KG1 (cell line): ENCODE measurements at regions not wholly inside any gene's neighbourhood (a gene's known extent, or its start where the extent isn't known, plus 50 kb on each side); places are given as distances from the start of the nearest gene placed in this dataset.
"Not testable (repeated sequence)": the region's sequence is repeated elsewhere in the genome, so short reads cannot be mapped to it uniquely, and the experiment has no call there.

ENCODE experiments used
- DNase-seq: peaks from one replicate; lab custom pipeline; 2025; lab: John Stamatoyannopoulos, UW

DNA sequence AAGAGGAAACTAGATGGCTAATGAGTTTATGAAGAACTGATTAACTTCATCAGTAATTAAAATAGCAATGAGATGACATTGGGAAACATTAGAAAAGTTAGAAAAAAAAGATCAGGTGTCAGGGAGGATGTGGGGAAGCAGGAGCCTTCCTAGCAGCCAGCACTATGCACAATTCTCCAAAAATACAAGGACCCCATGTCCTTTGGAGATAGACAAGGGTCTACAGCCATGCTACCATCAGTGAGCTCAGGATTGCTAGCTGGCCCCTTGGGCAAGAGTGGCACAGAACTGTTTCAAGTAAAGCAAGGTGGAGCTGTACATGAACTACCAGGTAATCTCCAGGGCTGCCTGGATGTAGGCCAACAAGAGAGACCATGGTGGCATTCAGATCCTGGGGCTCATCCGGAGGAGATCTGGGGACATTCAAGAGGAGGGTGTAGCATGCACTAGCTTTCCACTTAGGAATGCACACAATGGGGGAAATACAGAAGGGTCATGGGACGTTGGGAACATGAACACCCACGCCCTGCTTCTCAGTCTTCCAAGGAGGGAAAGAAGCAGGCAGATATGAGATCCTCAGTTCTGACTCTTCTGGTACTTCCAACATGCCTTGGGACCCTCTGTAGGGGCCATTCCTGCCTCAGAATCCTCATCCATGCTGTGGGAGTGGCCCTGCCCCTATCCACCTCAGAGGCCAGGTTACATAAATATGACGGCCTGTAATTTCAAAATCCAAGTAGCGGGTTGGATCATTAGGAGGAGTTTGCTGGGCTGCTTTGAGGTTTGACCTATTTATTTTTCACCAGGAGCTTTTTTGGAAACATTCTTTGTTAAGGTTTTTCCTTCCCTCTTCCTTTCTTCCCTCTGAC lies 82.2 kb upstream of the HABP2 start:
- no peak for DNase-seq

GRCh38 chr10:113471241-113471996 lies 81.4 kb upstream of the HABP2 start:
- no peak for DNase-seq

- DNase-seq, result no peak
Measured at GRCh38 chr10:113473011-113473410, 79.8 kb upstream of the HABP2 start.

DNA sequence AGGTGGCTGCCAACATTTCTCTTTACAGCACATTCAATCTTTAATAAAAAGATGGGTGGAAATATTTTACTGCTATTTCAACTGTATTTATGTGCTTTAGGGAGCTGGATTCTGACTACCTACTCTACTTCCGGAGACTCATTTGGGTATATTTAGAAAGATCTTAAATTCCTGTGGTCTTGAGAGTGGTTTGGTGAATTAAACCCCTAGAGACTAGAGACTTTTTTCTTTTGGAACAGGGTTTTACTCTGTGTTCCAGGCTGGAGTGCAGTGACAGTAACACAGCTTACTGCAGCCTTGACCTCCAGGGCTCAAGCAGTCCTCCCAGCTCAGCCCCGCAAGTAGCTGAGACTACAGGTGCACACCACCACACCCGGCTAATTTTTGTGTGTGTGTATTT lies 79.0 kb upstream of the HABP2 start:
- no peak for DNase-seq

- no peak for DNase-seq
Measured at GRCh38 chr10:113474752-113475151, 78.1 kb upstream of the HABP2 start.

- DNase-seq, result no peak
Measured at GRCh38 chr10:113475381-113475807, 77.5 kb upstream of the HABP2 start.

DNA sequence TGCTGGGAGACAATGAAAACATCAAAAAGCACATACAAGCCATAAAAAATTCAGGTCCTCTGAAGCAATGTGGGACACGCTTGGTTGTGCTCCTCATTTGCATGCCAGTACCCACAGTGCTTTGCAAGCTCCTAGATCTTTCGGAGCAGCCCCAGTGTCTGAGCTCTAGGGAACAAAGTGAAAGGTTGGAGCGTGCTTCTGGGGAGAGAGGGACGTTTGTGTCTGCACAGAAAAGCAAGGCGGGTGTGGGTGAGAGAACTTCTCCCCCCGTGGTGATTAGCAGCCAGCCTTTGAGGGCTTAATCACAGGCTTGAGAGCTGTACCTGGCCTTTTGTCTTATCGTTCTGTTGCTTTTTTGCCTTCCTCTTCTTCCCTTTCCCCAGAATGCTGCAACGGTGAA lies 76.7 kb upstream of the HABP2 start:
- DNase-seq, result no peak

DNA sequence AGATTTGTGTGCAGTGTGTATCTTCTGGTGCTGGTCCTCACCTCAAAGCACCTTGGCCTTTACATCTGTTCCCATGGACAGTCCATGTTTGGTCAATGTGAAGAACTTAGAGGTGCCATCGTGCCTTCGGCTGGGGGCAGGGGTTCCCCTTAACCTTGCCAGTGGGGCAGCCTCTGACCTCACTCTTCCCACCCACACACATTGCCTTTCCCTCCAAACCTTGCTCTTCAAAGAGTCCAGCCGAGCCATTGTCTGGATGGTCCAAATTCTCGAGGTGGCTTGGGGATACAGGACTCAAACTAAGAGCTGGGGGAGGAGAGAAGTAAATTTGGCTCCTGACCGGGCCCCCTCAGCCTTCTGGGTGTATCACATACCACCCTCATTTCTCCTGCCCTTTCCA lies 76.2 kb upstream of the HABP2 start:
- no peak for DNase-seq

GRCh38 chr10:113477451-113477850 lies 75.4 kb upstream of the HABP2 start:
- DNase-seq, result no peak

DNA sequence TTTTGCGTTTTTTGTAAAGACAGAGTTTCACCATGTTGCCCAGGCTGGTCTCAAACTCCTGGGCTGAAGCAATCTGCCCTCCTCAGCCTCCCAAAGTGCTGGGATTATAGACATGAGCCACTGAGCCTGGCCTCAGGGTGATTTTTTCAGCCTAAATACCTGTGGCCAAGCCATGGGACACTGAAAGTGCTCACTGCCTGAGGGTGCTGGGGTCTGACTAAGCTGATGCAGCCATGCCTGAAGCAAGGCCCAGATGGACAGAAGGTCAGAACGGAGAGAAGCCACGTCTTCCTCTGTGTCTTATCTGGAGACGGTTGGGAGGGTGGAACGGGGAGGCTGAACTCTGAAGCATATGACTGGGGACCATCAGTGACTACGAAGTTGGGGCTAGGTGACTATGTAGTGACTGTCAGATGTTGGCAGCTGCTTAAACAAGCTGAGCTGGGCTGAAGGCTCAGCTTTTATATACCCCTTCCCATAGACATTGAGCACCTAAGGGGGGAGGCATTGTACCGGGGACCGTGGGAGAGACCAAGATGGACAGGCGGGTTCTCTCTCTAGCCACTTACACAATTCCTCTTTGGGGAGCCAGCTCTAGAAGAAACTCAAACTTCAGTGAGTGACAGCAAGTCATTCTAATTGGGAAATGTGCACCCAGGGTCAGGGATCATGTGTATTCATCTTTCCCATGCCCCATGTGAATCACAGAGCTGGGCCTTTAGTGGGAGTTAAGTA lies 73.3 kb upstream of the HABP2 start:
- no peak for DNase-seq

DNA sequence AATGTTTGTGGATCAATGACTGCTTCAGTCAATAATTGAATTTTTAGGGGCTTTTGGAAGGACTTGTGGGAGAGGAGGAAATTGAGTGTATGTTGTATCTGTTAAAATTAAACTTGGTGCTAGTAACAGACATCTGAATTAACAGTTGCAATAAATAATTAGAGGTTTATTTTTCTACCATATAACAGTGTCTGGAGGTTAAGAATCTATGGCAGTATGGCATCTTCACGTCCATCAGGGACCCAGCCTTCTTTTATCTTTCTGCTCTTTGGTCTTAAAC lies 72.8 kb upstream of the HABP2 start:
- no peak for DNase-seq

DNA sequence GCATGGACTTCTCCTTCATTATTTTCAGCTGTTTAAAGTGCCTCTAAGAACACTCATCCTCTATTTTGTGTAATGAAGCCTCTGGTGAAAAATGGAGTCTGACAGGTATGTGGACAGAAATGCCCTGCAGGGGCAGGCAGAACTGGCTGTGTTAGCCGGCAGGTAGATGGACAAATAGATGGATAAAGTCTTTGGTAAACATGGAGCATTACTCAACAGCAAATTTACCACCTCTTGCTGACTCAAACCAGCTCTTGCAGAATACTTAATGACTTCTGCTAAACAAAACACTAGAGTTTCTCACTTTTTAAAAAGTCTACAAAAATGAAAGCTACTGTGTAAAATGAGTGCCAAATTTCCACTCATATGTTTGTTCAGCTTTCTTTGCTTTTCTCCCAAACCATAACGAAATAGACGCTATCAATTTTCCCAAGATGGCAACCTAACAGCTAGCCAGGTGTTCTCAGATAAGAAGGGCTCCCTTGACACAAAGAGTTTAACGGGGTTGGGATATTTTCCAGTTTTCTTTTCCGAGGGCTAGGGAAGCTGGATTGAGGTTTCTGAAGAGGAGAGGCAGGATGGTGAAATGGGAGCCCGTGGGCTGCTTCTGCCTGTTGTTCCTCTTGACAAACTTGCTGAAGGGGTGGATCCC lies 71.9 kb upstream of the HABP2 start:
- DNase-seq, result no peak

DNA sequence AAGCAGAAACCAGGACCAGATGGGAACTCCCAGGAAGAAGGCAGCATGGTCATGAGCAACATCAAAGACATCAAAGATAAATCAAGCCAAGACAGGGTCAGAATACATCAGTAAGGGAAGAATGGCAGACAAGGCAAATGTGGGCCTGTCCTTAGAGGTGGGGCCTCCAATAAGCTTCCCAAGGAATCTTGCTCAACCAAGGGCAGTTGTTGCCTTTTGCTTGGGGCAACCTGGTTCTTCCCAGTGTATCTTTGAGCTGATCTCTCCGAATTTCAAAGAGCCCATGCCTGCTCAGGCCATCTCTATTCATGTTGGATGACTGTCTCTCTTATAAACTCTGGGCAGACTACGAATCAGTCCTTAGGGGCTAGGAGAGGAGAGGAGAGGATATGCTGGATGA lies 68.4 kb upstream of the HABP2 start:
- no peak for DNase-seq

DNA sequence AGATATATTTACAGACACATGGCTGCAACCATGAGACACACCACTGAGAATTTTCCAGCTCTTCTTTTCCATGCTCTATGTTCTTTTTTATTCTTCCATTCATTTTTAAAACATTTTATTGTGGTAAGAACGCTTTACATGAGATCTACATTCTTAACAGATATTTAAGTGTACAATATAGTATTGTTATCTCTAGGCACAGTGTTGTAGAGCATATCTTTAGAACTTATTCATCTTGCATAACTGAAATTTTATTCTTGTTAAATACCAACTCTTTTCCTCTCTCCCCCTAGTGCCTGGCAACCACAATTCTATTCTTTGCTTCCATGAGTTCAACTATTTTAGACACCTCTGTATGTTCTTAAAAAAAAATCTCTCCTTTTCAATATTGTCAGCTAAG lies 67.1 kb upstream of the HABP2 start:
- DNase-seq, result no peak

- DNase-seq, result no peak
Measured at GRCh38 chr10:113486531-113486930, 66.3 kb upstream of the HABP2 start.

DNA sequence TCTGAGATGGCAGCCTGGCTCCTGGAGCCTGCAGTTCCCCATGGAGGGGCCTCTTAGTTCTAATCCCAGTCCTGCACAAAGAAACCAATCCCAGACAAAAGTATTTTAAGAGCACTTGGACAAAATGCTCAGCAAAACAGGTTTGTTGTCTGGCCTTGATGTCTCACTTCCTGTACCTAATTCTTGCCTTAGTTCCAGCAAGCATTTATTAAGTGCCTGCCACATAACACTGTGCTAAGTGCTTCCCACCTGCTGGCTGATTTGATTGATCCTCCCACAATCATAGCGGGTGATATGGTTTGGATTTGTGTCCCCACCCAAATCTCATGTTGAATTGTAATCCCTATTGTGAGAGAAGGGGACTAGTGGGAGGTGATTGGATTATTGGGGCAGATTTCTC lies 65.7 kb upstream of the HABP2 start:
- DNase-seq, result no peak

DNA sequence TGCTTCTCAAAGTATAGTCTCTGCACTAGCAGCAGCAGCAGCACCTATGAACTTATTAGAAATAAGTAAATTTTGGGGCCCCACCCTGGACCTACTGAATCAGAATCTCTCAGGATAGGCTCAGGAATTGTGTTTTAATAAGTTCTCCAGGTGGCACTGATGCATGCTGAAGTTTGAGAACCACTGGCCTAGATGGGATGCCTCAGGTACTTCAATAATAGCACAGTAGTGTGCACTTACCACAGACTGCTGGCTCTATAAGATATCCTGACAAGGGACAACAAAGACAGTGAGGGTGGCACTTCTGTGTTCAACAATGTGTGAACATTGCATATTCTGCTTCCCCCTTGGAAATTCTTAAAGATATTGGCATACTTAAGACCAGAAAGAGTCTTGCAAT lies 64.7 kb upstream of the HABP2 start:
- DNase-seq, result no peak

DNA sequence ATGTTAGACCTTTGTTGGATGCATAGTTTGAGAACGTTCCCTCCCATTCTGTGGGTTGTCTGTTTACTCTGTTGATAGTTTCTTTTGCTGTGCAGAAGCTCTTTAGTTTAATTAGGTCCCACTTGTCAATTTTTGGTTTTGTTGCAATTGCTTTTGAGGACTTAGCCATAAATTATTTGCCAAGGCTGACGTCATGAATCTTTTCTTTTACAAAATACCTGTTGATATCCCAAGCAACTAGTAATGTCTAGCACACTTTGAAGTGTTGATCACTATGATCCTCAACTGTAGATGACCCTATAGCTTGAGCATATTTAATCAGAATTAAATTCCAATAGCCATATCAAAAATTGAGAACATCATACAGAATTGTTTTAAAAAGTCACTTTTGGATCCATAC lies 63.3 kb upstream of the HABP2 start:
- not testable (repeated sequence) for DNase-seq

GRCh38 chr10:113491967-113492565 lies 60.8 kb upstream of the HABP2 start:
- DNase-seq, result no peak

DNA sequence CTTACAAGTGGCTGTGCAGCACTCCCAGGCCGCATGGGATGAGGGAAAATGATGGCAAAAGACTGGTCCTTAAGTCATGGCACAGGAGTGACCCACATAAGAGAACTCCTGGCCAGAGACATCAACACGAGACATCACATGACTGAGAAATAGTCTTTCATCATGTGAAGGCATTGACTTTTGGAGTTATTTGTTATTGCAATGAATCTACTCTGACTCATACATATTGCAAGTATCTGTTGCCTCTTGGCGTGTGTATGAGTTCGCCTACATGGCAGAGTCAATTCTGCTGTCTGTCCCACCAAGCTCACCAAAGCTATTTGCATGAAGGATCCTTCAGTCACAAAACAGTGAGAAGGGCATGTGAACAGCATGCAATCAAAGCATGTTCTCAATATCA lies 59.7 kb upstream of the HABP2 start:
- no peak for DNase-seq

DNA sequence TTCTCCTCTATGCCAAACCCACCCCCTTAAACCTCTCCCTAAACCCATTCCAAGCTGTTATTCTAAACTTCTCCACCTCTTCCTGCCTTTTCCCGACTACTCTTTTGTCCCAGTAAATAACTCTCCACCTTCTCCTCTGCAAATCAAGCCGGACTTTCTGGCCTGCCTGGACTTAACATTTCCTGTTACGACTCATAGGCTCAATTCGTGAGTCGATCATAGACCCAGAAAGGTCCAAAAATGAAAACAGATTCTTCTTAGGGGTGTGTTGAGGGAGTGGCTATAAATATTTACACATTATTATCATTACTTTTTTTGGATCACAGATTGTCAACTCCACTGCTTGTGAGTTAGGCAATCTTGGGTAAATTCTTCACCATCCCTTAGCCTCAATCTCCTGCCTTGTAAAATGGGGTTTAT lies 59.0 kb upstream of the HABP2 start:
- DNase-seq, result no peak

GRCh38 chr10:113494761-113495160 lies 58.1 kb upstream of the HABP2 start:
- no peak for DNase-seq
